Fibroblast of gingiva (primary cell): ENCODE measurements at regions not wholly inside any gene's neighbourhood (a gene's known extent, or its start where the extent isn't known, plus 50 kb on each side); places are given as distances from the start of the nearest gene placed in this dataset.

Source experiments
- DNase-seq: peaks from one replicate; pipeline ENCODE4 v3.0.0-alpha.2; 2011; ENCODE audit warnings: low read depth

- no peak for DNase-seq
Observed at GRCh38 chr2:236673126-236673822, 103.6 kb downstream of the ACKR3 start.

- DNase-seq: no peak
Observed at GRCh38 chr2:236673823-236674185, 104.2 kb downstream of the ACKR3 start.

- DNase-seq: no peak
Observed at GRCh38 chr2:236674238-236674637, 104.6 kb downstream of the ACKR3 start.

GRCh38 chr2:236674646-236675045, 105.0 kb downstream of the ACKR3 start:
- DNase-seq: no peak

GRCh38 chr2:236675051-236675450, 105.4 kb downstream of the ACKR3 start:
- no peak for DNase-seq

- no peak for DNase-seq
Observed at GRCh38 chr2:236675526-236675925, 105.9 kb downstream of the ACKR3 start.

GRCh38 chr2:236676136-236676873, 106.7 kb downstream of the ACKR3 start:
- DNase-seq: peak; percentile 70

- no peak for DNase-seq
Observed at GRCh38 chr2:236677368-236677767, 107.7 kb downstream of the ACKR3 start.

- DNase-seq: no peak
Observed at GRCh38 chr2:236678307-236678975, 108.8 kb downstream of the ACKR3 start.

- DNase-seq: peak; percentile 86
Observed at GRCh38 chr2:236679884-236680860, 110.5 kb downstream of the ACKR3 start.

GRCh38 chr2:236682651-236683422, 113.2 kb downstream of the ACKR3 start:
- no peak for DNase-seq

GRCh38 chr2:236684504-236685256, 115.1 kb downstream of the ACKR3 start:
- DNase-seq: no peak

- DNase-seq: no peak
Observed at GRCh38 chr2:236685361-236685760, 115.7 kb downstream of the ACKR3 start.

GRCh38 chr2:236685979-236686520, 116.4 kb downstream of the ACKR3 start:
- DNase-seq: no peak

- no peak for DNase-seq
Observed at GRCh38 chr2:236686561-236686960, 116.9 kb downstream of the ACKR3 start.

GRCh38 chr2:236687296-236687965, 117.8 kb downstream of the ACKR3 start:
- no peak for DNase-seq

GRCh38 chr2:236688157-236688556, 118.5 kb downstream of the ACKR3 start:
- no peak for DNase-seq

GRCh38 chr2:236688563-236689392, 119.2 kb downstream of the ACKR3 start:
- no peak for DNase-seq

GRCh38 chr2:236689393-236689700, 119.7 kb downstream of the ACKR3 start:
- no peak for DNase-seq
